CD1c-positive myeloid dendritic cell (primary cell): ENCODE measurements at regions not wholly inside any gene's neighbourhood (a gene's known extent, or its start where the extent isn't known, plus 50 kb on each side); places are given as distances from the start of the nearest gene placed in this dataset.

ENCODE experiments used
- DNase-seq: peaks from one replicate; pipeline ENCODE4 v3.0.0-alpha.2; 2016; ENCODE audit errors: extremely low spot score

DNA sequence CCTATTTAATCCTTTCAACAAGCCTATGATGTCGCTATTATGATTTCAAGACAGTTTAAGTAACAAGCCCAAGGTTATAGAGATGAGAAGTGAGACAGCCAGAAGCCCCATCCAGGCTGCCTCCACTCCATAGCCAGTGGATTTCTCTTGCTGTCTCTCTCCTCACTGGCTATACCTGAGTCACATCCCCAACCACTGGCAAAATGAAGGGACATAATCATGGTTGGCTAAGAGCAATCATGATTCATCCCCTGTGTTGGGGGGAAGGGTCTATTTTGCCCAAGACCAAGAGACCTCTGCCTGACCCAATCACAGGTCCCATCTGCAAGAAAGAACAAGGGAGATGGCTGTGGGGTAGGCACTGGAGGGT lies 334.9 kb upstream of the GATB start:
- no peak for DNase-seq

DNA sequence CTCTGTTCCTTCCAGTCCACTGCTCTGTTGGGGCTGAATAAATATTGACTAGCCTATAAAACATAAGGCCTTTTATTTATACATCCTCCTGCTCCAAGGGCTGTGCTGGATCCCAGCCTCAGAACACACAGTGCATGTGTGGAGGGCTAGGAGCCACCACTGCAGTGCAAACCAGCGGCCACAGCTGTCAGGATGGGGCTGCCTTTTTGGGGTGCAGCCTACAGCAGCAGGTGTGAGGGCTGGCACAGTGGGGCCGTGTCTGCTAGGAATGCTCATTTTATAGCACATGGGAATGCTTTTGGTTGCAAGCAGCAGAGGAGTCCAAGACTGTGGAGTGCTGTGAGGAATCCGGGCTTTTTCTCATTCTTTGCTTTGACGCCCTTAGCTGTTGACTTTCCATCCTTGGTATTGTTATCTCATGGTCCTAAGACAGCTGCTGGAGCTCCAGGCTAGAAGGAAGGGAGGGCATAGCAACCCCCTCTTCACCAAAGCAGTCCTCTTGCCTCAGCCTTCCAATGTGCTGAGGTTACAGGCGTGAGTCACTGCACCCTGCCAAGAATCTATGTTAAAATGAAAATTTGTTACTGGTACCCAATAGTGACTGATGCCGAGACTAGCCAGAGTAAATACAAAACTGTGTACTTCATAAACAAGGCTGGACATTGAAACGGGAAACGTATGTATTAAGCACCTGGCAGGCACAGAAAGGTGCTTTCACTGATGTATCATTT lies 334.3 kb upstream of the GATB start:
- no peak for DNase-seq

DNA sequence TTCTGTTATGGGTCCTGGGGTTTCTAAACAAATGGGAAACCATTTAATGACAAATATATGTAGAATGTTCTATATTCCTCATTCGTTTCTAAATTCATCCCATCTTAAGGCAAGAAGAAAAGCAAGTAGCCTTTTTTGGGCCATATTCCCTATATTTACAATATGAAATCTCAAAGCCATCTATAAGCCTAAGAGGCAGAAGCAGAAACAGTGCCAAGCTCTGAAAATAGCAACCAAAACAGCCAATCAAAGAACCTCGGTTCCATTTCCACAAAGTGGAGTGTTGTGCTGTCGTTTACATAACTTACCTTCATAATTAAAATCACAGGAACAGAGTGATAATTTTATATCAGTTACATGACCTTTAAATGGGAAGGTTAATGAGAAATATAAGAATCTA lies 330.6 kb upstream of the GATB start:
- no peak for DNase-seq

DNA sequence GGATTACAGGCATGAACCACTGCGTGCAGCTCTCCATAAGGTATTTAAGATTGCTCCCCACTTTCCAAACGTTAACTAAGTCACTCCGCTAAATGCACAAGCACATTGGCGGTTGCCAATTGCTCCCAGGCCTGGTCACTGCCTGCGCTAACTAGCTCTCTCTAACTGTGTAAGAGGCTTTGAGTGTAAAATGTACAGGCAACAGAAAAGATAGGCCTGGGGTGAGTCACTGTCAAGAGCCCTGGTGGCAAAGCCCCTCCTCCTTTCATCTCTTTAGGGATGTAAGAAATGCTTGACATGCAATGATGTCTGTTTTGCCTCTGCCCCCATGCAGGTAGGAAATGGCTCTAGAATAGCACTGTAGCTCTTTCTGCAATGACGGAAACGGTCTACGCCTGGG lies 329.7 kb upstream of the GATB start:
- no peak for DNase-seq

DNA sequence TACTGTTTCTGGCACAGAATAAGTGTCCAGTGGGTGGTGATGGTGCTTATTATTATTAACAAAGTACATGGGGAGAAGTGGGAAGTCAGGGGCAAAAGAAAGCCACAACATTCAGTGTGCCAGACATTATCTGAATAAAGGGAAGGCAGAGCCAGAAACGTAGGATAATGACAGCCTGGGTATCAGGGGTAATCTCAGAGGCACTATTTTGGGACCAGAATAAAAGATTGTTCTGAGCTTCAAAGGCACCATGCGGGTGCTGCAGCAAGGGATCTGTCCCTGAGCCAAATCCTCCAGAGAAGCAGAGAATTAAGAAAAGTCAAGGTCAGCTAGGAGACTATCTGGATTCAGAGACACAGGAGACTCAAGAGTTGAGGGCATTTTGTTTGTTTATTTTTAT lies 328.8 kb upstream of the GATB start:
- no peak for DNase-seq

DNA sequence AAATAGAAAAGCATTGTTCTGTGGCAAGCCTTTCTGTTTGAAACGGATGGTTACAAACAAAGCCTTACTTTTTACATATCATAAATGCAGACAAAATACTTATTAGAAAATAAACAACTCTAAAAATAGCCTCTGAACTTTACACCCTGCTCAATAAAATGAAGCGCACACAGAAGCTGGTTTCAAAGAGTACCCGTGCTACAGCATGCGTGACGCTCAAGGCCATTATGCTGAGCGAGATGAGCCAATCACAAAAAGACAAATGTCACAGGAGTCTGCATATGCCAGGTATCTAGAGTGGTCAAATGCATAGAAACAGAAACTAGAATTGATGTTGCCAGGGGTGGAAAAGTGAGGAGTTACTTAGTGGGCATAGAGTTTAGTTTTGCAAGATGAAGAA lies 326.5 kb upstream of the GATB start:
- DNase-seq, result no peak

DNA sequence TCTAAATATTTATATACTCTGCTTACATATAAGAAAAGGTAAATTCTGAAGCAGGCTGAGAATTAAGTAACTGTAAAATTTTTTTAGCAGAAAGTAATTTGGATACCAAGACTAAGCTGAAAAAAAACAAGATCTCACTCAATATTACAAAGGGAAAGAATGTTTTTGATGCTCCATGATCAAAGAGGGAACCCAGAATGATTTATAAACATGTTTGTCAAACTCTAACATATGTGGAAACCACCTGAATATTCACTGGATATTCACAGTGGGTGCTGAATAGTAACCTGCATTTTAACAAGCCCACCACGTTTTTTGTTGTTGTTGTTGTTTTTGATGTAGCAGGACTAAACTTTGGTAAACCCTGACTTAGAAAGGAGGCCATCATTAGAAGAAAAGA lies 324.9 kb upstream of the GATB start:
- DNase-seq, result no peak

DNA sequence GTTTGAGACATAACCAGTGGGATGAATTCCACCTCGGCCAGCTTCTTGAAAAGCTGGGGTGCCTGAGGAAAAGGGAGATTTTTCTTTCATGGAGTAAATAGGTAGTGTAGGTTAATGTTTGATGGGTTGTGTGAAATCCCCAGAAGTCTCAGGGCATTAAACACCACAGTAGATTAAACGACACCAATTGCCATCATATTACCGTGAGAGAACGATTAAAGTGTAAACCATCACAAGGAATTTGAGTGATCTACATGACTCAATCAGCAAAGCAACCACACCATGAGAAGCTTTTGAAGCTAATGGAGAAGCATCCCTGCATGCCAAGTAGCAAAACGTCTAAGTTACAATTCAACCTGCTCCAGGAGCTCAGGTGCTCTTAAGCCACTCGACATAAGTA lies 322.5 kb upstream of the GATB start:
- DNase-seq, result no peak

DNA sequence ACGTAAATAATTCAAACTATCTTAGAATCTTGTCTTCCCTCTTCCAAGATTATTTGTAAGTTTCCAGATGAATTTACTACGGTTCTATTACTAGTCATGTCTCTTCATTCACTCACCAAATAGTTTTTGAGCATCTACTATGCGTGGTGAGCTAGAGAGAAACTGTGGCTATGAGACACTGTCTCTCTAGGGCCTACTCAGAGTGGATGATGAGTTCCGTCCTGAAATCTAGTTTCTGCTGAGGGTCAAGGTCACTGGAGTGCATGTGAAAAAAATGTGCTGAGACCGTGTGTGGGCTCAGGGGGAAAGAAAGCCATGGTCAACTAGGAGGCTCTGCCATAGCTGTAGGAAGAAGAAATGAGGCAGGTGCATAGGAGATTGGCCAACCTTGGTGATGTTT lies 320.2 kb upstream of the GATB start:
- no peak for DNase-seq

DNA sequence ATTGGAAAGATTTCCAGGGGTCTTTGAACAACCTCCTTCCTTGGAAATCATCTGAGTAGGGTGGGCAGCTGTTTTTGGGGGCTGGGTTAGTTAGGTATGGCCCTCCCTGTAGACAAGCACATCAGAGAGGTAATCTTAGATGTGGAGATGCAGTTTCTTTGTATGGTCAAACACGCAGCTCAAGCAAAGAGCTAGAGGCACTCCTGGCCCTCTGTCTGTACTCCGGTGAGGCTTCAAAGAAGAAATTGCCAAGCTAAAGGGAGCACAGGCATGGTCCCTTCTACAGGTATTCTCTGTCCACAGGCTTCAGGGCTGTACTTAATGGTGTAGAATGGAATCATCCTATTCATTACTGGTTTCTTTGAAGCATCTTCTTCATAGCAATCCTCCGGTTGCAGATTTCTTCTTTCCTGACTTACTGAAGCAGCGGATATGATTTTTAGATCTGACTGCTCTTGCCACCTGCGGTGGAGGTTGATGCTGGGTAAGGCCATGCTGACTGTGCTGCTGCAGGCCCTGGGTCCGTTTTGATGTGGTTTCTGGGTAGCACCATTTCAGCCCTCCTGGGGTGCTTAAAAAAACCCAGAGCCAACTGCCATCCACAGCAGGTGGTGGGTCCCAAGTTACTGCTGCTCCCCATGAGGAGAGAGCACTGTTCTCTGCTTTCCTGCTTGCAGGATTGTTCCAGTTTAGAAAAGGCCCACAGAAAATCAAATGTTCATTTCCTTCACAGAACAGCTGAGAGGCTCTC lies 318.9 kb upstream of the GATB start:
- no peak for DNase-seq

DNA sequence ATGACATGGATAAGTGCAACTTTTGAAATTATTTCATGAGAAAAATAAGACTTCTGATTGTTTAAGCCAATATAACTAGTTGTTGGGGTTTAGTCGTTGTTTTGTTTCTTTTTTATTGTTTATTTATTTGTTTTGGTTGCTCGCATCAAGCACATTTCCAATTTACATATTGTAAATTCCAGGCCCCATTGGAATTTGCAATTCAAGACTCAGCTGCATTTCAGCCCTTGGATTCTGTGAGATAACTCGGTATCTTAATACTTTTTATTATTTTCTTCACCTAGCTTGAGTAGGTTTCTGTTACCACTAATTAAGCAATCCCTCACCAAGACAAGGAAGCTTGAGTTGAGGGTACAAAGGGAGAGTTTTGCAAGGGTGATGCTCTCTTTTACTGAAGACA lies 318.3 kb upstream of the GATB start:
- DNase-seq, result no peak

DNA sequence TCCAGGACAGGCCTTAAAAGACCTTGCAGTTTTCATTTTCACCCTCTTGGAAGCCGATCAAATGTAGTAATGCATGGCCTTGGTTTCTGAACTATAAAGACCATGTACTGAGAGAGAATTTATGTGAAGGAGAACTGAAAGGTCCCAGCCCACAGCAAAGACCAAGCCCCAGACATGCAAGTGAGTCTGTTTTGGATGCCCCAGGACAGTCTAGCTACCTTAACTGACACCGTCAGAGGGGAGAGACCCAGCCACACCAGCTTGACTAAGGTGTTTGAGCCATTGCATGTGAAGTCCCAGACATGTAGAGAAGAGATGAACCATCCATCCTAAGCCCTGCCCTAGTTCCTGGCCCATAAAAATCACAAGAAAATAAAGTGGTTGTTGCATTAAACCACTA lies 316.8 kb upstream of the GATB start:
- DNase-seq, result no peak

DNA sequence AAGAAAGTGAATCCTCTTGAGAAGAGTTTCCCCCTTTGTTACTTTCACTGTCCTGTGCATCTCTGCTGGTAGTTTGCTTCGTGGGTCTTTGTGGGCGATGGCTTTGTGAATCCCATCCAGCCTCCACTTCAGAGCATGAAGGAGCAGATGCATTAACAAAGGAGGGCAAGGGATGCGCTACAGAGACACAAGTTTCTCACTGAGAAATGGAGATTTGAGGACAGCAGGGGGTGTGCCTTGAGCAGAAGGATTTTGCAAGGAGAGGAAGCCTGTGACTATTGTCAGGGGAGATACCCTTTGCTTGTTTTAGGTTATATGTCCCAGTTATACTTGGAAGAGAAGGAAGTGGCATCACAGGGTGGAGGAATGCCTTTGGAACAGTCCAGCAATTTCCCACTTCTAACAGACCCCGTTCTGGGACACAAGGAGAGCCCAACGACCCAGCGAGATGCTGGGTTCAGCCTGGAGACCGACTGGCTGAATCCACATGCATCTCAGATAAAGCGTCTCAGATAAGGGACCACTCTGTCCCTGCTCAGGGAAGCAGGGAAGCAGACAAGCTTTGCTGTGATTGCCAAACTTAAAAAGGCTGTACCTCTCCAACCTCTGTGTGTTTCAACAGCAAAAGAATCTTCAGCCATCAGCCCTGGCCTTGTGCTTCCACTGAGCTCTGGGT lies 314.6 kb upstream of the GATB start:
- no peak for DNase-seq

DNA sequence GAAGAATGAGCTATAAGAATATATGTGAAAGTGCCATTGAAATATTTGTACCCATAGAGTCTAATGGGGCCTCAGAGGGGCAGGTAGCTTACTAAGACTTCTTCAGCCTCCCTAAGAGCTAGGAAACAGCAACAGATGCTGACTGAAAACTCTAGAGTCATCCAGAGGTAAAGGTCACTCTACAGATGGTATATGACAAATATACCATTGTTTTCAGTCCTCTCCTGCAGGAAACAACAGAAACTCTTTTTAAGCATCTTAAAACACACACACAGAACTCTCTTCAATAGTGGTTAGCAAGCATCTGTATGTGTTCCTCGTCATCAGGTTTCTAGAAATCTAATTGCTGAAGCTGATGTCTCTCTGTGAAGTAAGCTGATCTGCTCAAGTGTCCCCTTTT lies 313.8 kb upstream of the GATB start:
- no peak for DNase-seq

DNA sequence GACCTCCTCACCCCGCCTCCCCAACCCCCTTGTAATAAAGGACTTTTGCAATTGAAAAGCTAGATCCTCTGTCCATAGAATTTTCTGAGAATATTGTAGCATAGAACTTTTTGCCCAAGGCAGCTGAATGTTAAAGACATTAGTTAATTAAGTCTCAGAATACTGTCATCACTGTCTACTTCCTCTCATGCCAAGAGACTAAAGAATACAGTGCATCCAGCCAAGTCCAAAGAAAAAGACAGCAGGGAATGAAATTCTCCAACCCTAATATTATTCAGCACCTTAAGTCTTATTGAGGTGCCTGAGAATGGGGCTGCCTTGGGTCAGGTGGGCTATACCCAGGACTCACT lies 313.3 kb upstream of the GATB start:
- no peak for DNase-seq

DNA sequence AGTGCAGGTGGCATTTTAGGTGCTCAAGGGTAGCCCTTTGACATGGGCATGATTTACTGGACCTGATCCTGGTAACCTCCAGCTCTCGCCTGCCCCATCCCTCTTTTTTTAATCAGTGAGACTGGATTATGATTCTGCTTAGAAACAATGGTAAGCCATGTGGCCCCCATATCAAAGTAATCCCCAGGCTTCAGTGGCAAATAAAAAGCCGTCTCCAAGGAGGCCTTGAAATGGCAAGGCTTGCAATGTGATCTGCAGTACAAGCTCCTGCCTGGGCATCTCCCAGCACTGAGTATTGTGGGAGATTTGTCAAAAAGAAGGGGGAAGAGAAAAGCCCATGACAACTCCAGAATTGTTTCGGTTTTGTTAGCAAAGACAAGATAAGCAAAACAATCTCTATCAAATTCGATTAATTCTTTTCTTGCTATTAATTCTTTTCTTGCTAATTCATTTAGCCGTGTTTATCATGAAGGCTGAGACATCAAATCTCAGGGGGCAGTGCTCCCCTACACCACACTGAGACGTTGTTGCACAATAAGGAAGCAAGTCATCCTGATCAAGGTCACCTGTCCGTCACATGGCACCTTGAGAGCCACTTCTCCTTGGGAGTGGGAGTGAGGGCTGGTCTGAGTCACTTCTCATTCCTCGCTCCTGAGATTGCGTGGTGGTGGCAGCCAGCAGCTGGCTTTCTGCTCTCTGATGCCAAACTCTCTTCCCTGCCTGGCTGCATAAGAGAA lies 312.7 kb upstream of the GATB start:
- peak; percentile 60 for DNase-seq

DNA sequence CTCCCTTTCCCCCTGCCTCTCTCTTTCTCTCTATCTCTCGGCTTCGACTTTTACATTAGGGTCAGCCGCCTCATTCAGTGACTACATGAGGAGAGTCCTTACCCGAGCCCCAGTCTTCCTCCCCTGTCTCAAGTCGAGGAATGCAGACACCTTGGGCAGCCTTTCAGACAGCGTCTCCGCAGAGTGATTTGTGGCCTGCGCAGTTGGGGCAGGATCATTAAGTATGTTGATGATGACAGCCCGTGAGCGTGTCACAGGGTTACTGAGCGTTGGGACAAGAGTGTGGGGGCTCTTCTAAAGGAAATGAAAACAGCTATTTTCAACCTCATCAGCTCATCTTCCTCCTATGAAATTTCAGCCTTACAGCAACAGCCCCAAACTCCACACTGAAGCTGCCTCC lies 312.1 kb upstream of the GATB start:
- no peak for DNase-seq

DNA sequence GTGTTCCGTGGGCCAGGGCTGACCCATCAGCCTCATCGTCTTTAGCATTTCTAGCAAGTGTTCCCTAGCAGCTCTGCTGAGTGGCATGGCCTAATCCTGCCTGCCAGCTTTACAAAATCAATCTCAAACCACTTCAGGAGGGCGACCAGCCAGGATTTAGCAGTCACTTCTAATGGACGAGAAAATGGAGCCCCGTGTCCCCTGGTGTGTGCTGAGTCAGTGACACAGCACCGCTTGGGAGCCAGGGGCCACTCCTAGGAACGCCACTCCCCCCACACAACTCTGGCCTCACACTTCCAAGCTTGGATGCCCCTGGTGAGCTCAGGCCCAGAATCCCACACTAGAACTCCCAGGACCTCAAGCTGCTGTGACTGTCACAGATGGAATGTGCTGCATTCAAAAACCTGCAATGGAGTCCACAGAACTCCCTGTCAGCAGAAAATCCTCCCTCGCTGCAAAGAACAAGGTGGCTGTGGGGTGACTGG lies 311.2 kb upstream of the GATB start:
- no peak for DNase-seq

DNA sequence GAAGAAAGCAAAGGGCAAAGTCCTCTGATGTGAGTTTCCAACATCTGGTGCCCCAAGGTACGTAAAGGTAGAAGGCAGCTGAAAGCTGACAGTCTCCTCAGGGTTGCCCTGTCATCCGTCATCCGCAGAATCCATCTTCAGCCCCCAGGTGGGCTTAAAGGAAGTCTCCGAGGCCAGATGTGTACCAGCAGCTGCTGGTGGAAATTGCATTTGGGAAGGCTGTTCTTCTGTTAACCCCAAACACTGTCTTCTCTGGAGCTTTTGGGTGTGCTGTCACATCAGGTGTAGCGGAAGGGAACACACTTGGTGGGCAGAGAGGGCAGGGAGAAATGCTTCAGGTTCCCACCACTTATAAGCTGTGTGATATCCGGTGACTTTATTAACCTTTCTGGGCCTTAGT lies 310.0 kb upstream of the GATB start:
- DNase-seq, result no peak

DNA sequence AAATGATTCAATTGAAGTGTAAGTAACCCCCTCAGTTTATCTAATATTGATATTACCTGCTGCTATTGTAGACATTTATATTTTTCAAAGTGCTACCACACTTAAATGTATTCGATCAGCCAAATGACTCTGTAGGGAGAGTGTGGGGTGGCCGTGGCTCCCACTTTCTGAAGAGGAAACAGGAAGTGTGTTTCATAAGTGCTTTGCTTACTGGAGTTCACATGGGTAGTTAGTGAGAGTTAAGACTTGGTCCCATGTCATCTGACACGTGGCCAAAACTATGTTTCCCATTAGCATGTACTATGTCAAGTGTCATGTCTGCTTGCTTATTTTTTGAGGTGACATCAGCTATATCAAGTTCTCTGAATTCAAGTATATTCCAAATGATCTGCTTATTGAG lies 308.1 kb upstream of the GATB start:
- DNase-seq, result no peak

DNA sequence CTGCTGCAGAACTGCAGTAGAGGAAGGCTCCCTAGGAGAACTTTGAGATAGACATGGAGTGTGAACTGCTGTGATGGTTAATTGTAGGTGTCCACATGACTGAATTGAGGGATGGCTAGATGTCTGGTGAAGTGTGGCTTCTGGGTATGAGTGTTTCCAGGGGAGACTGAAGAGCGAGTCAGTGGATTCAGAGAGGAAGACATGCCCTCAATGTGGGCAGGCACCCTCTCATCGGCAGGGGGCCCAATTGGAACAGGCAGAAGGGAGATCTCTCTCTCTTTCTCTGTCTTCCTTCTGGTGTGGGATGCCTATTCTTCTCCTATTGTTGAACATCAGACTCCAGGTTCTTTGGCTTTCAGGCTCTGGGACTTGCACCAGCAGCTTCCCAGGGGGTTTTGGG lies 304.7 kb upstream of the GATB start:
- DNase-seq, result no peak

DNA sequence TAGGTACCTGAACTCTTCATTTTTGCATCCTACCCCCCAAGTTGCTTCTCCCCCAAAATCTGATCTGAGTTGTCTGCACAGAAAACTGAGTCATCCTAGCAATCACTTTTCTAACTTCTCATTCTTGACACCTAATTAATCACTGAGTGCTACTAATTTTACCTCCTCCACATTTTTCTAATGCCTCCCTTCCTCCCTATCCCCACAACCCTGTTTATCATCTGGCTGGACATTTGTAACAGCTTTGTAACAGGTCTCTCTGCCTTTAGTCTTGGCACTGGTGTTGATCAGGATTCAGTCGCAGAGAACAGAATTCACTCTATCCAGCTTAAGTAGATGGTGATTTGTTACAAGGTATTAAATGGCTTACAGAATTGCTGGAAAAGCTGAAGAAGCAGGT lies 303.9 kb upstream of the GATB start:
- DNase-seq, result no peak

DNA sequence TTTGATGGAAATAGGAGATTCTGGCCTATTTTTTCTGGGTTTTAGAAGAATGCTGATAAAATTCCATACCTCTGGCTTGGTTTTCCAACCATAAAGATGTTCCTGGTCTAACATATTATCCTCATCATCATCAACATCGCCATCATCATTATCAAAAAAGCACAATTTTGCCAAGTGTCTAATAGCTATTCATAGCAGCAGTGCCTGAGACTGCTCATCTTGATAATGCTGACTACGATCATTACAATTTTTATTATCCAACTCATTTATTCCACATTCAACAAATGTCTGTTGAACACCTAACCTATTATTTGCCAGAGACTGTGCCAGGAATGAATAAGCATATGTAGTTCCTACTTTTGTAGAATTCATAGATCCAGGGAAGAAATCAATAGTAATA lies 303.5 kb upstream of the GATB start:
- no peak for DNase-seq
